ENCODE measurements at regions not wholly inside any gene's neighbourhood (a gene's known extent, or its start where the extent isn't known, plus 50 kb on each side); places are given as distances from the start of the nearest gene placed in this dataset.

GRCh38 chr3:79822076-79822475 is 54.3 kb upstream of the ROBO1 start:
- no peak for DNase-seq

GRCh38 chr3:79820089-79820488 is 52.3 kb upstream of the ROBO1 start:
- DNase-seq: no peak

GRCh38 chr3:79818015-79818414 is 50.2 kb upstream of the ROBO1 start:
- no peak for DNase-seq

Data from inflammatory macrophage treated with lipopolysaccharide for 4 hours (primary cell).